ENCODE measurements at regions not wholly inside any gene's neighbourhood (a gene's known extent, or its start where the extent isn't known, plus 50 kb on each side); places are given as distances from the start of the nearest gene placed in this dataset.

GRCh38 chr1:147091801-147092200, 80.5 kb downstream of the PRKAB2 start:
- TF ChIP-seq CTCF (IDR thresholded peaks at IDR 0.05) (no peak), POLR2A (IDR thresholded peaks at IDR 0.05) (no peak)

All from vagina (tissue), 2 donors.